ENCODE measurements at regions not wholly inside any gene's neighbourhood (a gene's known extent, or its start where the extent isn't known, plus 50 kb on each side); places are given as distances from the start of the nearest gene placed in this dataset.

DNA sequence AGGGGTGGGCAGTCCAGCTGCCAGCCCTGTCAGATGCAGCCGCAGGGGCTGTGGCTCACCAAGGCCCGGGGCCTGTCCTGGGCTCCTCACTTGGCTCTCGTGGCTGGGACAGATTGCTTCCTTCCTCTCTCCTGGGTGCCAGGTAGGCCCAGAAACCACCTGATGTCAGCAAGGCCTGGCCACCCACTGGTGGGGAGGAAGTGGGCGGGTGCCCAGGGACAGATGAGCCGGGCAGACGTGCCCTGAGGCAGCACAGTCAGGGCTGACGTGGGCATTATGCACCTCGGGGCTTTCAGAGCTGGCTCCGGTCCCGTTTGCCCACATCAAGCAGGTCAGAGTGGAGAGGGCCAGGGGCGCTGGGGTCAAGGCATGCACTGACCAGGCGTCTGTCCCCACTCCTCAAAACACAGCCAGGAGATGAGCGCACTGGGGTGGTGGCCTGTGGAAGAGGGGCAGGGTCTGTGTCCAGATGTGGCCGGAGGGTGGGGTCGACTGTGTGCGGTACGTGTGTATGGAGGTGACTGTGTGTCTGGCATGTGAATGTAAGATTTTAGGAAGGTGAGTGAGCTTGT, 133.2 kb upstream of the PTPN1 start:
- DNase-seq (ENCODE audit: low spot score): no peak

DNA sequence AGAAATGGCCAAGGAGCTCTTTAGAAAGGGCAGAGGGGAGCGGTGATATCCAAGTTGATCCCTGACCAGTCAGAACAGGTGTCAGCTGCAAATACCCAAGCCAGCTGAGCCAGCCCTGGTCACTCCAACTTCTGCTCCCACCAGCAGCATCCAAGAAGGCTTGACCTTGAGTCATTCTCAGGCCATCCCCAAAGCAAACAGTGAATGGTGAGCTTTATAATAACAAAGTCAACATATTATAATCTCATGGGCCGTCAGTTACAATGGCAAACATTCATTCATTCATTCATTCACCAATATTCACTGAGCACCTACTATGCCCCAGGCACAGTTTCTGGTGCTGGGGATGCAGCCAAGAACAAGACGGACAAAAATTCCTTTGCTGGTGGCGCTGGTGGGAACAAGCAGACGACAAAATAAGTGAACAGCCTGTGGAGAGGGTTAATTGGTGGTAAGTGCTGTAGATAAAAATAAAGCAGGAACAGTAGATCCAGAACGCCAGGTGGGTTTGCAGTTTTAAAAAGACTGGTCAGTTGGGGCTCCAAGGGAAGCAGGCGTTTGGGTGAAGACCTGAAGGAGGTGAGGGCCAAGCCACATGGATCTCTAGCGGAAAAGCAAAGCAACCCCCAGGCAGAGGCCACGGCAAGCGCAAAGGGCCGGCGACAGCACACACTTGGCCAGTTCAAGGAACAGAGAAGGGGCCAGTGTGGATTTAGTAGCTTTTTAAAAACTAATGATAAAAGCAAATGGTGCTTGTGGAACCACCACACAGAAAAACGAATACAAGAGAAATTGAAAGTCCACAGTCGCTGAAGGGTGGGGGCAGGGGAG, 131.8 kb upstream of the PTPN1 start:
- DNase-seq (ENCODE audit: low spot score): no peak

DNA sequence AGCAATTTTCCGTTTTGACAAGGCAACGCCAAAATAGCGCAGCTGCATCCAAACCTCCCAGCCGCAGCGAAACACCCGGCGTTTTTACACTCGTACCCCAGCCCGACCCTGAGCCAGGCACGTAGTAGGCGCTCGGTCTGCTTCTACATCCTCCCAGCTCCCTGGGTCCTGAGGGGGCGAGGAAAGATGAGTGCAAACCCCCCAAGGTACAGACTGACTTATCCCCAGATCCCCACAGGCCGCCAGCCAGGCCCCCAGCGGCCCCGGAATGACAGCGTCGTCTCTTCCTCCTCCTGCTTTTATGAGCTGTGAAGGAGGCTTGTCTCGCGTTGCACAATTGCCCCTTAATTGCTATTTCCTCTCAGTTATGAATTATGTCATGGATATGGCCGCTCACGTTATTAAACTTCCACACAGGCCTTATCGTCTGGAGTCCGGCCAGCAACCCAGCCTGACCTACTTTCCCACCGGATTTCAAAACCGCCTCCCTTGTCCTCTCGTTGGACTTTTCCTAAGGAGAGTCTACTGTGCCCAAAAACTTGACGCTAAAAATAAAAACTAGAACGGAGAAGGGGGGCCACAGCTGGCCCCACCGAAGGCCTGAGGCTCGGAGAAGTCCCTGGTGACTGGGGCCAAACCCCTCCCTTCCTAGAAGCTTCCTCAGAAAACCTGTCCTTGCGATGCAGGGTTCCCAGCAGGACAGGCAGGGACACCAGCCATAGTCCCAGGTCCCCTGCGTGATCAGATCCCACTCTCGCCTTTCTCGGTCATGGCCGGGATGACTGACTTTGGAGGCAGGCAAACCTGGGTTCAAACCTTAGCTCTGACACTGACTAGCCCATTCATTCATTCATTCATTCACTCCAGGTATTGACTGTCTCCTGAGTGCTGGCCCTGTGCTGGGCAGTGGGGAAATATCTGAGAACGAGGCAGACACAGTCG, 130.9 kb upstream of the PTPN1 start:
- DNase-seq (ENCODE audit: low spot score): no peak

DNA sequence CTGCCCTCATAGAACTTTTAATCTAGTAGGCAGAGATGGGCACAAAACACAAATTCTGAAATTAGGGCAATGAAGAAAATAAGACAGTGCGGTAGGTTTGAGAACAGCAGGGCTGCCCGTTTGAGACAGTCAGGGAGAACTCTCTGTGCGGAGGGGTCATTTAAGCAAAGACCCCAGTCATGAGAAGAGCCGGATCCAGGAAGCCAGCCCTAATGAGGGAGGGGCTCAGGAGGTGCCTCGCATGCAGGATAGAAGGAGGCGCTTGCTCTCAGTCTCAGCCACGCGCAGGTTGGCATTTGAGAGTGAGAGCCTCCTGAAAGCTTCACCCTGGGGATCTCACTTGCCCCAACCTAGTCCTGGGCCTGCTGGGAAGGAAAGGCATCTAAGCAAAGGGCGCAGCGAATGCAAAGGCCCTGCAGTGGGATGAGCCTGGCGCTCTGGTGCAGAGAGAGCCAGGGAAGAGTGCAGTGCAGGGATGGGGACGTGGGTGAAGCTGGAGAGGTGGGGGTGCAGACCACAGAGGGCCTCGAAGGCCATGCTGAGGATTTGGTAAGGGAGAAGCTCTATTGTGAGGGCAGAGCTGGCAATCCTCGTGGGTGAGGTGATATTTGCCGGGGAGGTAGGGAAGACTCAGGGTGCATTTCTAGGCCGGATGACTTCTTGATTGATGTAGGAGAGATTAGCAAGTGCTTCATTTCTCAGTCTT, 130.0 kb upstream of the PTPN1 start:
- DNase-seq (ENCODE audit: low spot score): no peak

DNA sequence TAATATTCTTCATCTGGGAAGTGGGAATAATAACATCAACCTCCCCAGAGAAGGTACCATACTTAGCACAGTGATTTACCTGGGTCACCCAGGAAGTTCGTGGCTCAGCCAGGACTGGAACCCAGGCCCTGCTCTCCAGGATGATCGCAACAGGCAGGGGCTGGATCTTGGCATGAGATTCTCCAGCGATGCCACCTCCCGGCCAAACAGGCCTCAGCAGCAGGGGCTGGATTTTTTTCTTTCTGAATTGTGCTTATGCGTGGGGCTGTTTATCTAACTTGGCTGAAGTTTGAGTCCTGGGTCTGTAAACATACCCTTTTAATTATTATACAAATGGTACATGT, 129.5 kb upstream of the PTPN1 start:
- no peak for DNase-seq (ENCODE audit: low spot score)

DNA sequence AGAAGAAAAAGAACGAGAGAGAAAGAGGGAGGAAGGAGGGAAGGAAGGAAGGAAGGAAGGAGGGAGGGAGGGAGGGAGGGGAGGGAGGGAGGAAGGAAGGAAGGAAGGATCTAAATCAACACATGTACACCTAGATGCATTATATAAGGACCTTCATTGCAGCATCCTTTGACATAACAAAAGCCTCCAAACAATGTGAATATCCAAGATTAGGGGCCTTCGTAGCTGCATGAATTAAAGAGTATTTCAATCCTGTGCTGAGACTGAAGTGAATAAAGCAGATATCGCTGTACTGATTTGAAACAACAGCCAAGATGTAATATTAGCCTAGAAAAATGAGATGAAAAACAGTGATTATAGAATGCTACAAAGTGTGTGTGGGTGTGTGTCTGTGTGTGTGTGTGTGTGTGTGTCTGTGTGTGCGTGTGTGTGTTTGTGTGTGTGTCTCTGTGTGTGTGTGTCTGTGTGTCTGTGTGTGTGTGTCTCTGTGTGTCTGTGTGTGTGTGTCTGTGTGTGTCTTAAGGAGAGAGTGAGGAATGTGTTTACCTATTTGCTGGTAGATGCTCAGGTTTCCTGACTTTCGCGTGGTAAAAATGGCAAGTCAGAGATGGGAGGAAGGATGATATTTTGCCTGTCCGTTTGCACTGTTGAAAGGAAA, 129.0 kb upstream of the PTPN1 start:
- DNase-seq (ENCODE audit: low spot score): no peak

DNA sequence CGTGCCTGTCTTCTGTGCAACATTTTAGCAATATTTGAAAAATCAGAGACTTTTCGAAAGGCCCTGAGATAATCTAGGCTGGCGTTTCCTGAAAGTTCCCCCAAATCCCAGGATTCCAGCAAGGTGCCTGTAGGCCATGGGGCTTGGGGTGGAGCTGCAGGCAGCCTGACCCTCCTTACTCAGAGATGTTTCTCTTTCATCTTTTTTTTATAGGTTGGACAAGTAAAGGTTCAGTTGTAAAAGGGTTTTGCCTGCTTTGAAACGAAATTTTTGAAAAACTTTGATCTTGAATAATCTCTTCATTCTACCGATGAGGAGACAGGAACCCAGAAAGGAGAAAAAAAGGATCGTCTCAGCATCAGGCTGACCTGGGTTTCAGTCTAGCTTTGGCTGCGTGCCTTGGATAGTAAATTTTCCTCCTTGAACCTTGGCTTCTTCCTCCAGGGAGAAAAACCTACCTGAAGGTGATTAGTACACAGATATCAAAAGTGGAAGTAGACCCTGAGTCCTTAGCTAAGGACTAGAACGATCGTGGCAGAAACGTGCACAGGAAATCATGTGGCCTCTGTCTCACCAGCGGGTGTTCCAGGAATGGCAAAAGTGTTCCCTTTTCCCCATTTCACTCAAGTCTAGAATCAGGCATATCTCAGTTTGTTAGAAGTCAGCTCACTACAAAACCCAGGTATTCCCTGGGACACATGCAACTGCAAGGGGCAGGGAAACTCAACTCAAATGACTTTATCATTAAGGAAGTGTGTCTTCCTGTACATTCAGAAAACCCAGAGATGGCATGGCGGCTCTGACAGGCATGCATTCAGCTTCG, 128.2 kb upstream of the PTPN1 start:
- DNase-seq (ENCODE audit: low spot score): no peak

DNA sequence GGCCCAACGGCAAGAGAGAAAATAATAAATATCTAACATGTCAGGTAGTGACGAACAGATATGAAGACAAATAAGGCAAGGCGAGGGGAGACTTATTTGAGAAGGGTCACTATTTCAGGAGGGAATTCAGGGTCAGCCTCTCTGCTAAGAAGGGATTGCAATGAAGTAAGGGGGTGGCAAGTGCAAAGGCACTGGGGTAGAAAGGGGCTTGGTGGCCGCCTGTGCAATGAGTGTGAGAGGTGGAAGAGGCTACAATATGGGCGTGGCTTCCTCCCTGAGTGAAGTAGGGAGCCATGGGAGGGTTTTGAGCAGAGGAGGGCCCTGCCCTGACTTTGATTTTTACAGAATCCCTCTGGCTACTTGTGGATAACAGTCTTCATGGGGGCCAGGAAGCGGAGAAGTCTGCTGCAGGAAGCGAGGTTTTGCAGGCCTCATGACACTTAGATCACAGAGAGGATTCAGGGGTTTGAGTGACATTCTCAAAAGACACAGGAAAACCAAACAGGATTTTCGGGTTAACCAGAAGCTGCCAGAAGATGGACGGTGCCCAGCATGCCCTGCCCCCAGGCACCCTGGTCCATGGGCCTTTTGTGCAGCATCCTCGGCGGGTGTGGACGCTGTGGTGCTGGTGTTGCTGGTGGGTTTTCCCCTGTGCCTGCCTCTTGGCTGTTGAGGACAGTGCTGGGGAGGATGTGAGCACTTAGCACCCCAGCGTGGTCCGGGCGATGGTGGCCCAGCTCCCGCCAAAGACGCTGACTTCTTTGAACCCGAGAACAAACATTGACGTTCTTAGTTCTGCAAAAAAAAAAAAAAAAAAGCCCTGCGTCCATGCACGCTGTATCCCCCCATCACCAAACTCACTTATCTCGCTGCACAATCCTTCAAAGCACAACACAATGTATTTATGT, 124.2 kb upstream of the PTPN1 start:
- no peak for DNase-seq (ENCODE audit: low spot score)

DNA sequence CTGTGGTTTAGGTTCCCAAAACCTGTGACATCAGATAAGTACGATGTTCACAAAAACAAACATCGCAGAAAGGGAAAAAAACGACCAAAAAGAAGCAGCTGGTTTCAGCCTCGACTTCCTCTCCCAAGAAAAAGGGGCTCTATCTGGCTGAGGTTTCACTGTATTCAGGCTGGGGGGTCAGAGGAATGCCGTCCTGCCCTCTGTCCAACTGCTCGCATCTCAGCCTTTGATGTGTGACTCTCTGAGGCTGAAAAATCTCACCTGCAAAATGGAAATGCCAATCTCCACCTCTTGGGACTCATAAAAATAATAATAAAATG, 123.6 kb upstream of the PTPN1 start:
- no peak for DNase-seq (ENCODE audit: low spot score)

DNA sequence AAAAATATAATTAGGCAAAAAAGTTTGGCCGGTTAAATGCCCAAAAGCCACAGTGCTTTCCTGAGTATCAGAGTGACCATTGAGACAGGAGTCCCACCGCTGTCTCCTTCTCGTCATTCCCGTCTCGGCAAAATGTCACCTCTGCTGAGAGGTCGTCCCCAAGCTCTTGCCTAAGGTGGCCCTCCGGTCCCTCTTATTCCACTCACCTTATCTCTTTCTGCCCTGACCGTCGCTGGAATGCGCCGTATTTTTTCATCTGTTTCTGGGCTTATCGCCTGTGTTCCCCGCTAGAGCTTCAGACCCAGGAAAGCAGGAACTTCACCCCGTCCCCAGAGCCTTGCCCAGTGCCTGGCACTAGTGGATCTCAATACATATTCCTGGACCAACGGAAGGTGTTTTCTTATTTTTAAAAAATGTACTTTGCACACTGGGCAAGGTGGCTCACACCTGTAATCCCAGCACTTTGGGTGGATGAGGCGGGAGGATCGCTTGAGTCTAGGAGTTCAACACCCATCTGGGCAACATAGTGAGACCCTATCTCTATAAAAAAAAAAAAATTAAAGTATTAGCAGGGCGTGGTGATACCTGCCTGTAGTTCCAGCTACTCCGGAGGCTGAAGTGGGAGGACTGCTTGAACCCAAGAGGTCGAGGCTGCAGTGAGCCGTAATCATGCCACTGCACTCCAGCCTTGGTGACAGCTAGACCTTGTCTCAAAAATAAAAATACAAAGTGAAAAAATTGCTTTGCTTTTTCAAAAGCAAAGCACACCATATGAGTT, 122.8 kb upstream of the PTPN1 start:
- DNase-seq (ENCODE audit: low spot score): no peak

DNA sequence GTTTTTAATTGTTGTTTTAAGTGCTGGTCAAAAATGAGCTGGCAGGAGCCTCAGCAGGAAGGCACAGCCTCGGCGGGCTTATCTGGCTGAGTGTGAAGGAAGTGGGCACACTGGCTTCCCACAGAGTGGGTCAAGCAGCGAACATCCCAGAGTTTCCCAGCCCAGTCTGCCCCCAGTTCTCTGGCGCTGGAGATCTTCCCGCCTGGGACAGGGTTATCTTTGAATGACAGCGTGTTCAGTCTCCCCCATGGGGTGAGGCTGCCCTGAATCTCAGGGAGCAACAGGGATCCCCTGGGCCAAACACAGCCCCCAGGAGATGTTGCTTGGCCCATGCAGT, 122.2 kb upstream of the PTPN1 start:
- no peak for DNase-seq (ENCODE audit: low spot score)

DNA sequence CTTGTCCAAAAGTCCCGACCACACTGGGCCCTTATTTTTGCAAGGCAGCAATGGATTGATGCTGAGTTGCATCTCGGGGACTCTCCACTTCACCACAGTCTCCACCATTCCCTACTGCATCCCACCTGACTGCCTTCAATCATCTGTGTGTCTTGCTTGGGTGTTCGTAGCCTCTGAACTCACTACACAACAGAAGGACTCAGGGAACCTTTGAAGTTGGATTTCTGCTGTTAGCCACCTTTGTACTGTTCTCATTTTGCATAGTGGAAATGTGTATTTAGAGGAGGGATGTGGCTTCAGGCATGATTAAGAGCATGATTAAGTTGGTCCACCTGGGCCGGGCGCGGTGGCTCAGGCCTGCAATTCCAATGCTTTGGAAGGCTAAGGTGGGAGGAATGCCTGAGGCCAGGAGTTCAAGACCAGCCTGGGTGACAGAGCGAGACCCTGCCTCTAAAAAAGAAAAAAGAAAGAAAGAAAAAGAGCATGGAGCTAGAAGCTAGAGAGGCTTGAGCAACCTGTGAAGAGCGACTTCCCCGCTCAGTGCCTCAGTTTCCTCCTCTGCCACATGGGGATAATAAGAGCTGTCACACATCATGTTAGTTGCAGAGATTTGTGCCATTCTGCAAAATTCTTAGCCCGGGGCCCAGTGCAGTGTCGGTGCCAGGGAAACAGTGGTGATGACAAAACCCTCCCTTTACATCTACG, 121.3 kb upstream of the PTPN1 start:
- DNase-seq (ENCODE audit: low spot score): no peak

DNA sequence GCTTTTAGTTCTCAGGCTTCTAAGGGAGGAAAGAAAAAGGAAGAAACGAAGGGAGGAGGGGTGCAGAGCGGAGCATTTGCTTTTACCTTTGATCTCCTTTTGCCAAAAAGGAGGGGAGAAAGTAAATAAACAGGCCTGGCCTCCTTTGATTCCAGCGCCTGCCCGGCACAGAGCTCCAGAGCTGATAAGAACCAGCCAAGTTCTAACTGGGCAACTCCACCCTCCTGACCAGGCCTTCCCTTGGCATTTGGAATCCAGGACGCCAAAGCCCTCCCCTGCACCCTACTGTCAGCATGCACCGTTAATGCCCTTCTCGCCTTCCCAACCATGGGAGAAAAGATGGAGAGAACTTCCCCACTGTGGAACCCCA, 120.8 kb upstream of the PTPN1 start:
- DNase-seq (ENCODE audit: low spot score): peak; percentile 47

DNA sequence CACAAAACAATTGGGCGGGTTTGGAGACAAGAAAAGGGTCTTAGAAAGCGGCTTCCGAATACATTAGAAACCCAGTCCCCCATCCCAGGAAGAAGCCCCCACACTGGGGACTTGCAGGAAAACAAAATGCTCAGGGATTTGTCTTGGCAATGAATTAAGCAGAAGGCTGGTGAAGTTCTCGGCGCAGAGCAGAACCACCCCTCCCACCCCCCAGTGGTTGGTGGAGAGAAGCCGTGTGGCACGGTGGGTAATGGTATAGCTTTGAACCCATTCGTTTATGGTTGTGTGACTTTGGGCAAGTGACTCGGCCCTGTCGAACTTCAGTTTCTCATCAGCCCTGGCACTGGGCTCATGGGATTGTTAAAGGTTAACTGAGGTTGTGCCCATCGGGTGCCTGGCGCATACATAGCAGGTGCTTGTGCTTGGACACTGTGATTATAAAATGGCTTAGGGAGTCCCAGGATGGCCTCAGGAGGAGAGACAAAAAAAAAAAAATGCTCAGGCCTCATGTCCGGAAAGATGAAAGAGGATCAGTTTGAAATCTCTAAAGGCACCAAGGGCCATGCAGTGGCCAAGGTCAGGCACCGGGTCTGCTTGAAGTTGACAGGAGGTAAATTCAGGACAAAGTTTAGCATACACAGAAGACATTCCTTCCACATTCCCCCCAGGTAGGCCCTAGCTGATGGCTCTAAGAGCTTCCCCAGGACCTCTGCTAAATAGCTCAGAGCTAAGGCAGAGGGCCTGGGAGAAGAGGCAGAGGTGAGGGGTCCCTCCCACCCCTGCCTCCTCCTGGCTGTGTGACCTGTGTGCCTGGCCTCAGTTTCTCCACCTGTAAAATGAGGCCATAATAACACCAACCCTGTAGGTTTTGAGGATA, 120.1 kb upstream of the PTPN1 start:
- DNase-seq (ENCODE audit: low spot score): no peak

DNA sequence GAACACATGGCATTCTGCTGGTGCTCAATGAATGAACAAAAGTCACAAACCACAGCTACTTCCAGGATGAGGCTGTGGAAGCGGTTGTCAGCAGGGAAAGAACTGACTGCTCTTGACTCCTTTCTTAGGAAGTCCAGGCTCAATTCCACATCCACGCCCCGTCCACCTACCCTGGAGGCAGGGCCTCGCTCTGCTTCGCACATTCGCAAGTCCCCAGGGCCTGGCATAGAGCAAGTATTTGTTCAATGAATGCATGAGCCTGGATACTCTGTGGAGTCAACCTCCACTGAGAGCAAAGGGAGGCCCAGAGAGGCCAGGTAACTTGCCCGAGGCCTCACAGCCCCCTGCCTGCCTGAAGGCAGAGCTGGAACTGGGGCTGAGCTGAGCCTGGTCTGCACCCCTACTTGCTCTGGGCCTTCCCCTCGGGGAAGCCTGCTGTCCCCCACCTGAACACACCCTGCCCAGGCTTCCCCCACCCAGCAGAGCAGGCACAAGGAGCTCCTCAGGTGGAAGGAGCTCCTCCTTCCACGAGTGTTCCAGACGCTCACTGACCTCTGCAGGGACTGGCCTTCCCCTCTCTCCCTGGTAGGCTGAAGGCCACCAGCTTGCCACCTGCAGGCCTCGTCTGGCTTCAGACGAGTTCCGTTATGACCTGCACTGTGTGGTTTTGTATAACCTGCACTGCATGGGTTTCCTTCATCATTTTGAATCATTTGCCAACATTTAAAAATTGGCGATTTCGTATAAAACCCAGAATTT, 119.3 kb upstream of the PTPN1 start:
- DNase-seq (ENCODE audit: low spot score): no peak

DNA sequence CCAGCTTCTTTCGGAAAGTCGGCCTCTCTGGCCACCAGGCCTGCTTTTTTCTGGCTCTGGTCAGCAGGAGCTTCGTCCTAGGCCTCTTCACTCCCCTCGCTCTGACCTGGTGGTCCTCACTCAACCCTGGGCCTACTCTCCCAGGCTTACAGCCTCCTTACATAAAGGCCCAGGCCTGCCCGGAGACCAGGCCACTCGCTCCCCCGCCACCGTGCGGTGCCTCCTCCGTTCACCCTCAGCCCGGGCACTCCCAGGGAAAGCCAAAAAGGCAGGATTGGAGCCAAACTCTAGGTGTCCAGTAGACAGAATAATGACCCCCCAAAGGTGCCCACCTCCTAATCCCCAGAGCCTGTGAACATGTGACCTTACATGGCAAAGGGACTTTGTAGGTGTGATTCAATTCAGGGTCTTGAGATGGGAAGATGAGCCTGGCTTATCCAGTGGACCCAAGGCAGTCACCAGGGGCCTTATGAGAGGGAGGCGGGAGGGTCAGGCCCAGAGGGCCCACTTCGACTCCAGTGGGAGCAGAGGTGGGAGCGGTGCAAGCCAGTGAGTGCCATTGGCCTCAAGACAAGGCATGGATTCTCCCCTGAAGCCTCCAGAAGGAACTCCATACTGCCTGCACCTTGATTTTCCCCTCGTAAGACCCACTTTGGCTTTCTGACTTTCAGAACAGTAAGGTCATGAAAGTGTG, 118.6 kb upstream of the PTPN1 start:
- no peak for DNase-seq (ENCODE audit: low spot score)
